ENCODE measurements at regions not wholly inside any gene's neighbourhood (a gene's known extent, or its start where the extent isn't known, plus 50 kb on each side); places are given as distances from the start of the nearest gene placed in this dataset.

GRCh38 chr18:78074400-78075020 is 824.9 kb downstream of the GALR1 start:
- no peak for TF ChIP-seq SIN3A (IDR thresholded peaks at IDR 0.05; ENCODE audit: borderline replicate concordance, insufficient read depth, low read length)
- TF ChIP-seq POLR2AphosphoS5 (IDR thresholded peaks at IDR 0.05; ENCODE audit: low read depth, low read length) = no peak
- no peak for TF ChIP-seq FOXP2 (optimal IDR thresholded peaks at IDR 0.05; ENCODE audit: borderline replicate concordance, extremely low read depth, extremely low read length, insufficient read depth)
